GM12878 (cell line): ENCODE measurements at regions not wholly inside any gene's neighbourhood (a gene's known extent, or its start where the extent isn't known, plus 50 kb on each side); places are given as distances from the start of the nearest gene placed in this dataset.
A peak's percentile ranks its signal among the peaks of the same experiment; 100 is the strongest.

Experiments used
- BCL11A ChIP-seq: IDR thresholded peaks from 2 replicates; pipeline ENCODE4 v1.6.1; 2011; ENCODE audit warnings: low read depth, low read length
- BCL3 ChIP-seq: IDR thresholded peaks from 2 replicates; pipeline ENCODE4 v1.6.1; 2011; ENCODE audit warnings: borderline replicate concordance, low read depth, mild to moderate bottlenecking, moderate library complexity, low read length; ENCODE audit not compliant: insufficient read depth, poor library complexity, severe bottlenecking
- CBX5 ChIP-seq: sonication (generic); IDR thresholded peaks from 2 replicates; pipeline ENCODE4 v1.6.1; 2016; ENCODE audit warnings: low read depth, moderate library complexity, mild to moderate bottlenecking, inconsistent platforms
- CHD2 ChIP-seq: IDR thresholded peaks from 2 replicates; pipeline ENCODE4 v1.6.1; 2011; ENCODE audit warnings: low read depth, low read length, improper control_type of control experiment, borderline replicate concordance
- CHD4 ChIP-seq: fragments of 200-600 bp; sonication (generic); IDR thresholded peaks from 2 replicates; pipeline ENCODE4 v1.6.1; 2016; ENCODE audit warnings: mild to moderate bottlenecking
- IKZF1 ChIP-seq: fragments of 450-650 bp; conservative IDR thresholded peaks from 2 replicates; pipeline ENCODE4 v1.6.1; 2017; ENCODE audit warnings: antibody characterized with exemption, mild to moderate bottlenecking
- JUND ChIP-seq: IDR thresholded peaks from 2 replicates; pipeline ENCODE4 v1.6.1; 2012; ENCODE audit warnings: low read depth, mild to moderate bottlenecking, low read length, improper control_type of control experiment, moderate library complexity
- NFIC ChIP-seq: IDR thresholded peaks from 2 replicates; pipeline ENCODE4 v1.6.1; 2012; ENCODE audit warnings: low read depth, mild to moderate bottlenecking, inconsistent platforms, low read length, moderate library complexity
- NR2F1 ChIP-seq: fragments of 450-650 bp; conservative IDR thresholded peaks from 2 replicates; pipeline ENCODE4 v1.6.1; 2017; ENCODE audit warnings: mild to moderate bottlenecking
- PAX5 ChIP-seq: IDR thresholded peaks from 2 replicates; pipeline ENCODE4 v1.6.1; 2011; ENCODE audit warnings: low read depth, low read length, borderline replicate concordance
- PAX8 ChIP-seq: fragments of 450-650 bp; IDR thresholded peaks from 2 replicates; pipeline ENCODE4 v1.6.1; 2017; ENCODE audit warnings: mild to moderate bottlenecking, moderate library complexity
- RCOR1 ChIP-seq: conservative IDR thresholded peaks from 2 replicates; pipeline ENCODE4 v1.6.1; 2012; ENCODE audit warnings: low read depth, low read length, improper control_type of control experiment
- SKIL ChIP-seq: fragments of 450-650 bp; IDR thresholded peaks from 2 replicates; pipeline ENCODE4 v1.6.1; 2017; ENCODE audit warnings: mild to moderate bottlenecking, low read depth, inconsistent platforms; ENCODE audit not compliant: poor library complexity, severe bottlenecking
- STAT1 ChIP-seq: fragments of 450-650 bp; conservative IDR thresholded peaks from 2 replicates; pipeline ENCODE4 v1.6.1; 2014; ENCODE audit warnings: antibody characterized with exemption, mild to moderate bottlenecking
- TCF12 ChIP-seq: IDR thresholded peaks from 2 replicates; pipeline ENCODE4 v1.6.1; 2011; ENCODE audit warnings: low read depth, mild to moderate bottlenecking, low read length
- TCF3 ChIP-seq: IDR thresholded peaks from 2 replicates; pipeline ENCODE4 v1.6.1; 2012; ENCODE audit warnings: low read depth, mild to moderate bottlenecking, low read length, borderline replicate concordance; ENCODE audit not compliant: insufficient read depth
- ZNF207 ChIP-seq: fragments of 450-650 bp; IDR thresholded peaks from 2 replicates; pipeline ENCODE4 v1.6.1; 2014; ENCODE audit warnings: antibody characterized with exemption, mild to moderate bottlenecking, borderline replicate concordance
- TF ChIP-seq, protein P1 (sequence below): fragments of 450-650 bp; IDR thresholded peaks from 2 replicates; pipeline ENCODE4 v1.6.1; 2016; ENCODE audit warnings: mild to moderate bottlenecking
- TF ChIP-seq, protein P2 (sequence below), 3 experiments: IDR thresholded peaks in 2 of 3; conservative IDR thresholded peaks in 1 of 3; 2 replicates each; pipeline ENCODE4 v1.5.1; 2011; ENCODE audit warnings: low read depth in 3 of 3, low read length in 3 of 3, mild to moderate bottlenecking in 3 of 3, control low read depth in 2 of 3, moderate library complexity in 2 of 3, inconsistent platforms in 1 of 3, mixed read lengths in 1 of 3; ENCODE audit not compliant: control insufficient read depth in 2 of 3, insufficient read depth in 1 of 3; ENCODE audit errors: extremely low read depth in 1 of 3
- TF ChIP-seq, protein P3 (sequence below): fragments of 450-650 bp; IDR thresholded peaks from 2 replicates; pipeline ENCODE4 v1.6.1; 2017; ENCODE audit warnings: mild to moderate bottlenecking, moderate library complexity

- TF ChIP-seq NFIC (peak; percentile 58; the same call in 1 of the 2 replicates), TCF3 (peak; percentile 94), STAT1 (0 out of 2 replicates have a peak, but pooled peaks have one; percentile 48), IKZF1 (peak; percentile 19; the same call in 1 of the 2 replicates), BCL11A (no peak), ZNF207 (no peak), PAX5 (peak; percentile 28; the same call in 1 of the 2 replicates), CHD4 (no peak), RCOR1 (0 out of 2 replicates have a peak, but pooled peaks have one; percentile 36), SKIL (peak; percentile 44), TCF12 (peak; percentile 95), CBX5 (peak; percentile 85; the same call in 1 of the 2 replicates), NR2F1 (peak; percentile 34; the same call in 1 of the 2 replicates), BCL3 (peak; percentile 57), PAX8 (0 out of 2 replicates have a peak, but pooled peaks have one; percentile 28), JUND (no peak), CHD2 (0 out of 2 replicates have a peak, but pooled peaks have one; percentile 31)
- TF ChIP-seq, protein P1, sequence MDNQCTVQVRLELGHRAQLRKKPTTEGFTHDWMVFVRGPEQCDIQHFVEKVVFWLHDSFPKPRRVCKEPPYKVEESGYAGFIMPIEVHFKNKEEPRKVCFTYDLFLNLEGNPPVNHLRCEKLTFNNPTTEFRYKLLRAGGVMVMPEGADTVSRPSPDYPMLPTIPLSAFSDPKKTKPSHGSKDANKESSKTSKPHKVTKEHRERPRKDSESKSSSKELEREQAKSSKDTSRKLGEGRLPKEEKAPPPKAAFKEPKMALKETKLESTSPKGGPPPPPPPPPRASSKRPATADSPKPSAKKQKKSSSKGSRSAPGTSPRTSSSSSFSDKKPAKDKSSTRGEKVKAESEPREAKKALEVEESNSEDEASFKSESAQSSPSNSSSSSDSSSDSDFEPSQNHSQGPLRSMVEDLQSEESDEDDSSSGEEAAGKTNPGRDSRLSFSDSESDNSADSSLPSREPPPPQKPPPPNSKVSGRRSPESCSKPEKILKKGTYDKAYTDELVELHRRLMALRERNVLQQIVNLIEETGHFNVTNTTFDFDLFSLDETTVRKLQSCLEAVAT = peak; percentile 71
- TF ChIP-seq, protein P2, sequence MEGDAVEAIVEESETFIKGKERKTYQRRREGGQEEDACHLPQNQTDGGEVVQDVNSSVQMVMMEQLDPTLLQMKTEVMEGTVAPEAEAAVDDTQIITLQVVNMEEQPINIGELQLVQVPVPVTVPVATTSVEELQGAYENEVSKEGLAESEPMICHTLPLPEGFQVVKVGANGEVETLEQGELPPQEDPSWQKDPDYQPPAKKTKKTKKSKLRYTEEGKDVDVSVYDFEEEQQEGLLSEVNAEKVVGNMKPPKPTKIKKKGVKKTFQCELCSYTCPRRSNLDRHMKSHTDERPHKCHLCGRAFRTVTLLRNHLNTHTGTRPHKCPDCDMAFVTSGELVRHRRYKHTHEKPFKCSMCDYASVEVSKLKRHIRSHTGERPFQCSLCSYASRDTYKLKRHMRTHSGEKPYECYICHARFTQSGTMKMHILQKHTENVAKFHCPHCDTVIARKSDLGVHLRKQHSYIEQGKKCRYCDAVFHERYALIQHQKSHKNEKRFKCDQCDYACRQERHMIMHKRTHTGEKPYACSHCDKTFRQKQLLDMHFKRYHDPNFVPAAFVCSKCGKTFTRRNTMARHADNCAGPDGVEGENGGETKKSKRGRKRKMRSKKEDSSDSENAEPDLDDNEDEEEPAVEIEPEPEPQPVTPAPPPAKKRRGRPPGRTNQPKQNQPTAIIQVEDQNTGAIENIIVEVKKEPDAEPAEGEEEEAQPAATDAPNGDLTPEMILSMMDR (IDR thresholded peaks at IDR 0.05 in 2 of 3, conservative IDR thresholded peaks at IDR 0.05 in 1 of 3; ENCODE audit: control insufficient read depth in 2 of 3, extremely low read depth in 1 of 3, insufficient read depth in 1 of 3, low read depth in 3 of 3, low read length in 3 of 3) = peak; percentile 94 to 99 (median 97)
- TF ChIP-seq, protein P3, sequence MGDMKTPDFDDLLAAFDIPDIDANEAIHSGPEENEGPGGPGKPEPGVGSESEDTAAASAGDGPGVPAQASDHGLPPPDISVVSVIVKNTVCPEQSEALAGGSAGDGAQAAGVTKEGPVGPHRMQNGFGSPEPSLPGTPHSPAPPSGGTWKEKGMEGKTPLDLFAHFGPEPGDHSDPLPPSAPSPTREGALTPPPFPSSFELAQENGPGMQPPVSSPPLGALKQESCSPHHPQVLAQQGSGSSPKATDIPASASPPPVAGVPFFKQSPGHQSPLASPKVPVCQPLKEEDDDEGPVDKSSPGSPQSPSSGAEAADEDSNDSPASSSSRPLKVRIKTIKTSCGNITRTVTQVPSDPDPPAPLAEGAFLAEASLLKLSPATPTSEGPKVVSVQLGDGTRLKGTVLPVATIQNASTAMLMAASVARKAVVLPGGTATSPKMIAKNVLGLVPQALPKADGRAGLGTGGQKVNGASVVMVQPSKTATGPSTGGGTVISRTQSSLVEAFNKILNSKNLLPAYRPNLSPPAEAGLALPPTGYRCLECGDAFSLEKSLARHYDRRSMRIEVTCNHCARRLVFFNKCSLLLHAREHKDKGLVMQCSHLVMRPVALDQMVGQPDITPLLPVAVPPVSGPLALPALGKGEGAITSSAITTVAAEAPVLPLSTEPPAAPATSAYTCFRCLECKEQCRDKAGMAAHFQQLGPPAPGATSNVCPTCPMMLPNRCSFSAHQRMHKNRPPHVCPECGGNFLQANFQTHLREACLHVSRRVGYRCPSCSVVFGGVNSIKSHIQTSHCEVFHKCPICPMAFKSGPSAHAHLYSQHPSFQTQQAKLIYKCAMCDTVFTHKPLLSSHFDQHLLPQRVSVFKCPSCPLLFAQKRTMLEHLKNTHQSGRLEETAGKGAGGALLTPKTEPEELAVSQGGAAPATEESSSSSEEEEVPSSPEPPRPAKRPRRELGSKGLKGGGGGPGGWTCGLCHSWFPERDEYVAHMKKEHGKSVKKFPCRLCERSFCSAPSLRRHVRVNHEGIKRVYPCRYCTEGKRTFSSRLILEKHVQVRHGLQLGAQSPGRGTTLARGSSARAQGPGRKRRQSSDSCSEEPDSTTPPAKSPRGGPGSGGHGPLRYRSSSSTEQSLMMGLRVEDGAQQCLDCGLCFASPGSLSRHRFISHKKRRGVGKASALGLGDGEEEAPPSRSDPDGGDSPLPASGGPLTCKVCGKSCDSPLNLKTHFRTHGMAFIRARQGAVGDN = peak; percentile 87
These were observed 75.2 kb upstream of the SMARCA2 start (continued) for GRCh38 chr9:1939926-1940368.
